ENCODE measurements at regions not wholly inside any gene's neighbourhood (a gene's known extent, or its start where the extent isn't known, plus 50 kb on each side); places are given as distances from the start of the nearest gene placed in this dataset.

GRCh38 chr3:107082527-107082926 lies 294.7 kb upstream of the CCDC54 start:
- Histone ChIP-seq H3K9me3 (ENCODE audit: control insufficient read depth, low read length) (no peaks in the 10 kb centered on the region), H3K9ac (ENCODE audit: extremely low read depth, low read length, poor library complexity, severe bottlenecking) (no peak overlapping the region), H3K4me1 (ENCODE audit: control insufficient read depth, insufficient read depth, low read length) (no peaks in the 10 kb centered on the region), H3K36me3 (ENCODE audit: control insufficient read depth, insufficient read depth, low read length) (no peaks in the 10 kb centered on the region), H3K27ac (ENCODE audit: low read depth, low read length) (no peak overlapping the region), H3K4me3 (ENCODE audit: low read length) (no peak overlapping the region), H3K27me3 (ENCODE audit: control insufficient read depth, insufficient read depth, low read length, poor library complexity, severe bottlenecking) (no peaks in the 10 kb centered on the region)
- Mint-ChIP-seq H3K4me1 (no peaks in the 10 kb centered on the region), H3K36me3 (ENCODE audit: low read depth) (no peaks in the 10 kb centered on the region), H3K9me3 (no peaks in the 10 kb centered on the region), H3K27me3 (ENCODE audit: insufficient read depth) (no peaks in the 10 kb centered on the region), H3K27ac (no peak overlapping the region), H3K4me3 (no peak overlapping the region)
- DNase-seq: no peak
- TF ChIP-seq CTCF (conservative IDR thresholded peaks at IDR 0.05): no peak
- 90 to 92% methylated on average over 2 to 3 of the region's 3 CpGs for WGBS, 2 experiments (ENCODE audit: insufficient coverage in 1 of 2, insufficient read length in 1 of 2)

DNA sequence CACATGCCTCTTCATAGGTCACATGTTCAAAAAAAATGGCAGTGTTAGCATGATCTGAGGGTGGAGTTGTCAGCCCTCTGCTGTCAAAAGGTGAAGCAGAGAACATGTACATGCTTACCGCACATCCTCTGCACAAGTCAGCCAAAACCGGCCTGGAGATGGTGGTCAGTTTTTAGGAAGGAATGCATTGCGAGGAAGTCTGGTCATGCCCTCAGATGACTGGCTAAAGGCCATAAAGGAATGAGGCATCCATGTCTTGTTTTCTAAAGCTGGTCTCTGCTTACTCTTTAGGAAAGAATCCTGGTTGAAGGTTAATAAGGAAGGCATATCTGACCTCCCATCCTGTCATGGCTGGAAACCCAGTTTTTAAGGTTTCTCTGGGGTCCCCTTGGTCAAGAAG lies 292.0 kb upstream of the CCDC54 start:
- WGBS, 2 experiments (ENCODE audit: insufficient coverage in 1 of 2, insufficient read length in 1 of 2): 93 to 97% methylated on average over 3 of the region's 3 CpGs
- H3K27me3 Mint-ChIP-seq (ENCODE audit: insufficient read depth): no peaks in the 10 kb centered on the region

DNA sequence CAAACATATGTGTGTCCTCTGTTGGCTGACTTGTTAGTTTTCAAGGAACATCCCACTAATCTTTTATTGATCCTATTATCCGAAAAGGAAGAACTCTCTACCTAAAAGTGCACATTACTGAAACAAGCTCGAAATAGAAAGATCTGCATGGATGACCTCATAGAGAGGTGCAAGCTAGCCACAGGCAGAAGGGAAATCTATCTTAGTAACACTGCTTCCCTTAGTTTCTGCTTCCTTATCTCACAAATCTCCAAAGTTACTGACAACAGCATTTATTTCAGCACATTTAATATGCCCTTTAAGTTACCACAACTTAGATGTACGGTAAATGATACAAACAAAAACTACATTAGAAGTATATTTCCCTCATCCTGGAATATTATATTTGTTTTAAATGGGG lies 285.1 kb upstream of the CCDC54 start:
- H3K27me3 ChIP-seq (ENCODE audit: control insufficient read depth, insufficient read depth, low read length, poor library complexity, severe bottlenecking): no peaks in the 10 kb centered on the region
- Mint-ChIP-seq H3K4me1 (no peaks in the 10 kb centered on the region), H3K4me3 (no peak overlapping the region), H3K27ac (no peak overlapping the region), H3K9me3 (no peaks in the 10 kb centered on the region), H3K36me3 (ENCODE audit: low read depth) (no peaks in the 10 kb centered on the region), H3K27me3 (ENCODE audit: insufficient read depth) (no peaks in the 10 kb centered on the region)
- no peak overlapping the region for H3K9ac ChIP-seq (ENCODE audit: extremely low read depth, low read length, poor library complexity, severe bottlenecking)
- DNase-seq: no peak
- WGBS, 2 experiments (ENCODE audit: insufficient coverage in 1 of 2, insufficient read length in 1 of 2): 90 to 100% methylated on average over 2 to 3 of the region's 3 CpGs
- no peak overlapping the region for H3K4me3 ChIP-seq (ENCODE audit: low read length)
- TF ChIP-seq CTCF (conservative IDR thresholded peaks at IDR 0.05): no peak
- no peaks in the 10 kb centered on the region for H3K36me3 ChIP-seq (ENCODE audit: control insufficient read depth, insufficient read depth, low read length)
- H3K27ac ChIP-seq (ENCODE audit: low read depth, low read length): no peak overlapping the region
- no peaks in the 10 kb centered on the region for H3K4me1 ChIP-seq (ENCODE audit: control insufficient read depth, insufficient read depth, low read length)
- H3K9me3 ChIP-seq (ENCODE audit: control insufficient read depth, low read length): no peaks in the 10 kb centered on the region

More for the DNA sequence above, 292.0 kb upstream of the CCDC54 start:
- Histone ChIP-seq H3K9me3 (ENCODE audit: control insufficient read depth, low read length) (no peaks in the 10 kb centered on the region), H3K27me3 (ENCODE audit: control insufficient read depth, insufficient read depth, low read length, poor library complexity, severe bottlenecking) (no peaks in the 10 kb centered on the region), H3K27ac (ENCODE audit: low read depth, low read length) (no peak overlapping the region), H3K4me3 (ENCODE audit: low read length) (no peak overlapping the region), H3K36me3 (ENCODE audit: control insufficient read depth, insufficient read depth, low read length) (no peaks in the 10 kb centered on the region), H3K4me1 (ENCODE audit: control insufficient read depth, insufficient read depth, low read length) (no peaks in the 10 kb centered on the region), H3K9ac (ENCODE audit: extremely low read depth, low read length, poor library complexity, severe bottlenecking) (no peak overlapping the region)
- H3K36me3 Mint-ChIP-seq (ENCODE audit: low read depth): no peaks in the 10 kb centered on the region
- no peak overlapping the region for H3K27ac Mint-ChIP-seq
- TF ChIP-seq CTCF (conservative IDR thresholded peaks at IDR 0.05): no peak
- H3K4me1 Mint-ChIP-seq: no peaks in the 10 kb centered on the region
- H3K9me3 Mint-ChIP-seq: no peaks in the 10 kb centered on the region
- no peak overlapping the region for H3K4me3 Mint-ChIP-seq
- DNase-seq: no peak

Data from endodermal cell (in vitro differentiated cells).